ENCODE measurements at regions not wholly inside any gene's neighbourhood (a gene's known extent, or its start where the extent isn't known, plus 50 kb on each side); places are given as distances from the start of the nearest gene placed in this dataset.

DNA sequence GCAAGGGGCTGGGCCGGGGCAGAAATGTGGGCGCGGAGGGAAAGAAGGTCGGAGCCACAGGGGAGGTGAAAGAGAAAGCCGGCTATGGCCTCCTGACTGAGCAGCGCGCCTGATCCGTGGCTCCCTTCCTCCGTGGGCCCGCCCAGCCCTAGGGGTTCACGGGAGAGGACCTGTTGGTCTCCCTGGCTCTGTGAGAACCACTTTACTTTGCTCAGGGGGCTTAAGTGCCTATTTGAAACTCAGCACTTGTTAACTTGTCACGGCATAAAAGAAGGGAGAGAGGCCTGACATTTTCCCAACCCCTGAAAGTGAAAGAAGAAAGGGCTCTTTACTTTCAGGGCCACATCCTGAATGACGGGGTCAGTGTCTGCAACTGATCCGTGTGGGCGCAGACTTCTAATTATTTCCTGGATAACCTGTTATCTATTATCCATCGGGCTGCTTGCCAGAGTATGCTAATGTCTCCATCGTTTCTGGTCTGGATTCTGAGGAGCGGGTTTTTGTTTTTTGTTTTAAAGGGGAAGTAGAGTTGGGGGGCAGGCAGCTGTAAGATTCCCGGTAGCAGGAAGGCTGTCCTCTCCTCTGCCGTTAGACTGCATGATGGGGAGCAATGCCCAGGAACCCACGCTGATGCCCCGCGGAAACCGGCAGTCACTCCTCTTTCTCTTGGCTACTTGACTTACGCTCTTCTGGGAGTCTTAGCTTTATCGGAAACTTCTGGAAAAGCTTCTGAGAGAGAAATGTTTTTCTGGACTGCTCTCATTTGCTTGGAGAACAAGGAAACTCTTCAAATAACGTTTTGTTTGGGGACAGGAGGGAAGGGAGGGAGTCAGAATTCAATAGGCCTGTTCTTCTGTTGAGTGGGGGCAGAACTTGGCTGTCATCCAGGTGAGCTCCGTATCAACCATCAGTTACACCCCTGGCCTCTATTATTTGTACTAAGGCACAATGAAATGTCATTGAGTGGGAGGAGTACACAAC, 127.7 kb upstream of the MAX start:
- TF ChIP-seq, protein P1, sequence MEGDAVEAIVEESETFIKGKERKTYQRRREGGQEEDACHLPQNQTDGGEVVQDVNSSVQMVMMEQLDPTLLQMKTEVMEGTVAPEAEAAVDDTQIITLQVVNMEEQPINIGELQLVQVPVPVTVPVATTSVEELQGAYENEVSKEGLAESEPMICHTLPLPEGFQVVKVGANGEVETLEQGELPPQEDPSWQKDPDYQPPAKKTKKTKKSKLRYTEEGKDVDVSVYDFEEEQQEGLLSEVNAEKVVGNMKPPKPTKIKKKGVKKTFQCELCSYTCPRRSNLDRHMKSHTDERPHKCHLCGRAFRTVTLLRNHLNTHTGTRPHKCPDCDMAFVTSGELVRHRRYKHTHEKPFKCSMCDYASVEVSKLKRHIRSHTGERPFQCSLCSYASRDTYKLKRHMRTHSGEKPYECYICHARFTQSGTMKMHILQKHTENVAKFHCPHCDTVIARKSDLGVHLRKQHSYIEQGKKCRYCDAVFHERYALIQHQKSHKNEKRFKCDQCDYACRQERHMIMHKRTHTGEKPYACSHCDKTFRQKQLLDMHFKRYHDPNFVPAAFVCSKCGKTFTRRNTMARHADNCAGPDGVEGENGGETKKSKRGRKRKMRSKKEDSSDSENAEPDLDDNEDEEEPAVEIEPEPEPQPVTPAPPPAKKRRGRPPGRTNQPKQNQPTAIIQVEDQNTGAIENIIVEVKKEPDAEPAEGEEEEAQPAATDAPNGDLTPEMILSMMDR (IDR thresholded peaks at IDR 0.05; ENCODE audit: insufficient read depth, low read length, poor library complexity, severe bottlenecking), result no peak
- TF ChIP-seq EZH2phosphoT487 (conservative IDR thresholded peaks at IDR 0.05; ENCODE audit: low read length), result no peak

All from SU-DHL-6 (cell line).